Coronary artery (tissue), 2 donors: ENCODE measurements at regions not wholly inside any gene's neighbourhood (a gene's known extent, or its start where the extent isn't known, plus 50 kb on each side); places are given as distances from the start of the nearest gene placed in this dataset.

Experiments
- DNase-seq: peaks from one replicate; pipeline ENCODE4 v3.0.0-alpha.2; 2017; ENCODE audit warnings: low spot score
- H3K27ac ChIP-seq, 2 donors: fragments of 200-600 bp; sonication (generic); one replicate each; pipeline ENCODE4 v1.5.1; 2016 to 2019
- H3K4me3 ChIP-seq: fragments of 200-600 bp; sonication (generic); 2 replicates; pipeline ENCODE4 v1.5.1; 2016; ENCODE audit warnings: mild to moderate bottlenecking, moderate library complexity
- TF ChIP-seq, protein P1 (sequence below): fragments of 200-600 bp; sonication (generic); IDR thresholded peaks from one replicate; pipeline ENCODE4 v1.5.1; 2019; ENCODE audit warnings: antibody characterized with exemption

DNA sequence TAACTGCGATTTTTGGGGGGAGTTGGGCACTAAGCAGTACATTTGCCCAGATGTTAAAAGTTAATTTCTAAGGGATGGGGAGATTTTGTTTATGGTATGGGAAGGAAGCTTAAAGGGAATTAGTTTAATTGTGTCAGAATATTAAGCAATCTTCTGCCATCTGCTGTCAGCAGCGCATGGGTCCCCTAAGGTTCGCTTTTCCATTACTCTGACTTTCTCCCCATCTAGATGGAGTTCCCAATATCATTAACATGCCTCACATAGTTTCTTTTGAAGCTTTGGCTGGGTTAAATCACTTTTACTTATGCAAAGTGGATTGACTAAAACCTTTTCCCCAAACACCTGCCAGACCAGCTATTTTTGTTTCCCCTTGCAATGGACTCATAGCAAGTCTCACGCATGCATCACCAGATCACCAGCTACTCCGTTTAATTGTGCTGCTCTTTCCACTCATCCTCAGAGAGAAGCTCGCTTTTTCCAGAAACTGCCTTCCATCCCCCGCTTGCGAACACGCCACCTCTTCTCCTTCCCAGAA lies 172.7 kb downstream of the FAT3 start:
- DNase-seq: no peak
- Histone ChIP-seq H3K4me3 (no peak overlapping the region), H3K27ac (no peak overlapping the region)
- TF ChIP-seq, protein P1, sequence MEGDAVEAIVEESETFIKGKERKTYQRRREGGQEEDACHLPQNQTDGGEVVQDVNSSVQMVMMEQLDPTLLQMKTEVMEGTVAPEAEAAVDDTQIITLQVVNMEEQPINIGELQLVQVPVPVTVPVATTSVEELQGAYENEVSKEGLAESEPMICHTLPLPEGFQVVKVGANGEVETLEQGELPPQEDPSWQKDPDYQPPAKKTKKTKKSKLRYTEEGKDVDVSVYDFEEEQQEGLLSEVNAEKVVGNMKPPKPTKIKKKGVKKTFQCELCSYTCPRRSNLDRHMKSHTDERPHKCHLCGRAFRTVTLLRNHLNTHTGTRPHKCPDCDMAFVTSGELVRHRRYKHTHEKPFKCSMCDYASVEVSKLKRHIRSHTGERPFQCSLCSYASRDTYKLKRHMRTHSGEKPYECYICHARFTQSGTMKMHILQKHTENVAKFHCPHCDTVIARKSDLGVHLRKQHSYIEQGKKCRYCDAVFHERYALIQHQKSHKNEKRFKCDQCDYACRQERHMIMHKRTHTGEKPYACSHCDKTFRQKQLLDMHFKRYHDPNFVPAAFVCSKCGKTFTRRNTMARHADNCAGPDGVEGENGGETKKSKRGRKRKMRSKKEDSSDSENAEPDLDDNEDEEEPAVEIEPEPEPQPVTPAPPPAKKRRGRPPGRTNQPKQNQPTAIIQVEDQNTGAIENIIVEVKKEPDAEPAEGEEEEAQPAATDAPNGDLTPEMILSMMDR: no peak

DNA sequence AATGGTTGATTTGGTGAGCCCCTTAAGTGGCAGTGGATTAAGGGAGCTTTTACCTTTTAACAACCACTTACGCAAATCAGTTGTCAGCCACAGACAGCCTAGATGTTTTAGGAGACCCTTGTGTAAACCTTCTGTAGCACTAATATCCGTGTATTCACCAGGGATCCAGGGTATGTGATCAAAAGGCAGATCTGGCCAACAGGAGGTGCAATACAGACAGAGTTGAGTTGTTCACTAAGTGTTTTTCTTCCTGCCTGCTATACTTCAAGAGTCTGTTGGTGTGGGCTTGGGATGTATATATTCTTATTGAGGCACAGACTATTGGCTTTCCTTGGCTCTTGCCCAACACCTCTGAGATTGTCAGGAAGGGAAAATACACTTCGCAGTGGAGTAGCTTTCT lies 175.1 kb downstream of the FAT3 start:
- TF ChIP-seq, protein P1: no peak

DNA sequence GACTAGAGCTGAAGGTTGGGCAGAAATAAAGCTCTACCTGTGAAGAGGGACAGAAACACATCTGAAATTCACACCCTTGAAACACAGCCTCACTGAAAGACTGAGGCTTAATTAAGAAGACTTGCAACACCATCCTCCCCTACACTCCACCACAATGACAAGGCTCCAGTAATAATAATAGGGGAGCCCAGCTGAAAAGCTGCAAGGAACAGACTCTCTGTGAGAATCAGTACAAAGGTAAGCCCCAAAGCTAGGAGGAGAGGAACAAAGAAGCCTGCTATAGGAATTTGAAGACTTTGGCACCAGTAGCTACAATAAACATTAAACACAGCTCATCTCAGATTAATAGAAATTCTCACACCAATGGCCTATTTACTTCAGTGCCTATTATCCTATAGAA lies 176.9 kb downstream of the FAT3 start:
- no peak for DNase-seq
- TF ChIP-seq, protein P1: no peak
- H3K4me3 ChIP-seq: no peak overlapping the region

More for the DNA sequence above, 175.1 kb downstream of the FAT3 start:
- Histone ChIP-seq H3K27ac (no peak overlapping the region), H3K4me3 (no peak overlapping the region)
- no peak for DNase-seq

DNA sequence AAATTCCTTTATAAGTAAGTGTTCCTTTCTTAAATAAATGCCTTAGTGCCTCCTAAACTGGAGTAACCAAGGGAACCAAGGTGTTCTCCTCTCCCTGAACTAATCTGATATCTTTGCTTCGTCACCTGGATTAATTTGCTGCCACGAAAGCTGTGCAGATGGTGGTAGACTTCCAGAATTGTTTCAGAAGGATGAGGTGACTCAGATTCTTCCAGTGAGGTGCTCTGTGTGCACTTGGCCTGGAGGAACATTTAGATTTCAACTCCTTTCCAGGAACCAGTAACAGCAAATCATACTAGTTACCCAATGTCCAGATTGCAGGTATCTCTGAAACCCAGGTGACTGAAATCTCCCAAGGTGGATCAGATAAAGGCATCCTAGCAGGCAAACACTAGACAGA lies 181.9 kb downstream of the FAT3 start:
- H3K27ac ChIP-seq: no peak overlapping the region
- TF ChIP-seq, protein P1: no peak
- H3K4me3 ChIP-seq: no peak overlapping the region
- no peak for DNase-seq

More for the DNA sequence above, 176.9 kb downstream of the FAT3 start:
- no peak overlapping the region for H3K27ac ChIP-seq

DNA sequence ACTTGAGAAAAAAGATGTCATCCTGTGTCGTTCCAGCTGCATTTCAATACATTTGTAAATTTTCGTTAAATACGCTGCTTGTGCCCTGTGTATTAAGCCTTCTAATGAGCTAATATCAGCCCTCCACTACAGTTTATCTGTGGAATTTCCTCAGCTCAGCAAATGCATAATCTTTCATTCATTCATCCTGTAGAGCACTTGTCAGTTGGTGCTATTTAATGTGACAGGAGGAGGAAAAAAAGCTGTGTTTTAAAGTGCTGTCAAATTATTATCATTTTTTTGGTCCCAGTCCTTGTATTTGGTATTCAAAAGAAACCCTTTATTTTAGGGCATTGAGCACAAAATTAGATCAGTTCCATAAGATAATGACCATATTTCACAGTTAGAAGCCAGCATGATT lies 184.7 kb downstream of the FAT3 start:
- Histone ChIP-seq H3K27ac (no peak overlapping the region), H3K4me3 (no peak overlapping the region)
- DNase-seq: no peak
- TF ChIP-seq, protein P1: no peak

DNA sequence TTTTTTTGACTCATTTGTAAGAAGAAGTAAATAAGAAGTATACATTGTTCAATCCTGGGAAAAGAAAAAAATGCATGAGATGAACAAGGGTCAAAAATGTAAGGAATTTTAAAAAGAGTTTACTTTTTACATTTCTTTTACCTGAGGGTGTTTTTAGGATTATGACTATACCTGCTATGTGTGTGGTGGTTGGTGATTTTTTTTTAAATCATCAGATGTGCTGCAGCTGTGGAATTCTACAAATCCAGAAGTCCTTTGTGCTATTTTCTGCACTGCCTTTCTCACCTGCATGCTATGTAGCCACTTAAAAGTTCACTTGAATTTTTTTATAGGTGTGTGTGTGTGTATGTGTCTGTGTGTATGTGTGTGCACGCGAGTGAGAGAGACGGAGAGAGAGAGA lies 185.3 kb downstream of the FAT3 start:
- no peak overlapping the region for H3K4me3 ChIP-seq
- H3K27ac ChIP-seq: no peak overlapping the region
- DNase-seq: no peak
- TF ChIP-seq, protein P1: no peak

DNA sequence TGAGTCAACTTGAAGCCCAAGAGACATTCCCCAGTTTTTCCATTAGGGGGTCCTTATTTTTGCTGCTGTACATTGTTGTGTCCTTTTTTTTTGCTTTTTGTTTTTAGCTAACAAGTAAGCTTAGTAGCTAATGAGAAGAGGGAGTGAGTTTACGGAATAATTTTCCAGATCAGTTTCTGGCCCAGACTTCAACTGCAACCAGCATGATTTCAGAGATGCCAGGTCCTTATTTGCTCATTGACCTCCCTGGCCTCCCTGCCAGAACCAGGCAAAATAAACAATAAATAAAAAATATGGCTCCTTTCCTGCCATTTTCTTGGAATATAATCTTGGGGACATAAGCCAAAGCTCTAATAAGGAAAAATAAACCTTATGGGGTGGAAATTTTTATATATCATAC lies 185.9 kb downstream of the FAT3 start:
- TF ChIP-seq, protein P1: no peak
- no peak overlapping the region for H3K4me3 ChIP-seq
- no peak overlapping the region for H3K27ac ChIP-seq
- DNase-seq: no peak
